ENCODE measurements at regions not wholly inside any gene's neighbourhood (a gene's known extent, or its start where the extent isn't known, plus 50 kb on each side); places are given as distances from the start of the nearest gene placed in this dataset.

DNA sequence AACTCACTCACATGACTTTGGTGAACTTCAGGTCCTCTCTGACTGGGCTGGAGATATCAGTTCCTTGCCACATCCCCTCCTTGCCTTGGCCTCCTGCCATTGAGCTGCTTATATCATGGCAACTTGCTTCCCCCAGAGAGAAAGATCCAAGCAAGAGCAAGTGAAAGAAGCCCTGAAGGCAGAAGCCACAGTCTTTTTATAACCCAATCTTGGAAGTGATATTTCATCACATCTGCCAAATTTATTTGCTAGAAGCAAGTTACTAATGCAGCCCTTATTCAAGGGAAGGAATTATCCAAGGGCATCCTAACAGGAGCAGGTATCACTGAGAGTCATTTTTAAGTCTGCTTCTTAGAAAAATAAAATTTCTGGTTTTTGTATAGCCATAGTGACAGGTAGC, 127.8 kb downstream of the SLC38A4 start:
- Histone ChIP-seq H2AFZ (ENCODE audit: low read length) (no peak overlapping the region), H3K36me3 (ENCODE audit: control insufficient read depth in 2 of 4, insufficient read depth in 4 of 4, low read length in 3 of 4) (no peaks in the 10 kb centered on the region; a peak in 1 of 8 replicates), H2BK12ac (ENCODE audit: low read depth, low read length) (no peak overlapping the region), H3K9ac (replicated peaks in 1 of 4; ENCODE audit: extremely low read depth in 1 of 4, low read depth in 3 of 4, low read length in 3 of 4) (no peak overlapping the region), H3K23me2 (ENCODE audit: low read depth, low read length) (no peaks in the 10 kb centered on the region), H3K23ac (ENCODE audit: insufficient read length) (no peak overlapping the region), H2BK20ac (ENCODE audit: low read length) (no peak overlapping the region), H3K18ac (ENCODE audit: extremely low read depth, low read length) (no peak overlapping the region), H3K27me3 (replicated peaks in 1 of 4; ENCODE audit: control insufficient read depth in 3 of 4, extremely low read depth in 1 of 4, insufficient read depth in 3 of 4, low read length in 3 of 4) (no peaks in the 10 kb centered on the region), H3K9me3 (ENCODE audit: insufficient read depth in 2 of 2, low read depth in 1 of 2, low read length in 1 of 2) (0 out of 4 replicates have a peak, but pooled peaks cover 3% of the 10 kb centered on the region in 2 experiments), H3K56ac (replicated peaks; ENCODE audit: insufficient read length, low read depth, low read length) (no peak overlapping the region), H3K4ac (replicated peaks; ENCODE audit: insufficient read length, low read depth, low read length) (no peak overlapping the region), H3K4me2 (ENCODE audit: insufficient read depth in 1 of 2, low read depth in 2 of 2, low read length in 2 of 2) (no peak overlapping the region), H2BK5ac (ENCODE audit: low read depth, low read length) (no peak overlapping the region), H2BK120ac (replicated peaks; ENCODE audit: low read depth, low read length) (no peak overlapping the region), H3K4me1 (replicated peaks in 1 of 4; ENCODE audit: control insufficient read depth in 3 of 4, insufficient read depth in 4 of 4, low read length in 3 of 4) (no peaks in the 10 kb centered on the region), H4K91ac (replicated peaks; ENCODE audit: insufficient read length, low read length) (no peak overlapping the region), H2BK15ac (ENCODE audit: low read length) (no peak overlapping the region), H3K27ac (ENCODE audit: low read depth, low read length) (no peak overlapping the region), H3K14ac (ENCODE audit: insufficient read length) (no peak overlapping the region), H4K5ac (ENCODE audit: insufficient read length, low read depth, low read length) (no peak overlapping the region), H3K79me2 (ENCODE audit: control insufficient read depth in 1 of 2, insufficient read depth in 2 of 2, low read length in 2 of 2) (no peaks in the 10 kb centered on the region), H4K20me1 (replicated peaks in 1 of 2; ENCODE audit: control insufficient read depth in 1 of 2, insufficient read depth in 2 of 2, low read length in 2 of 2) (no peaks in the 10 kb centered on the region), H3K4me3 (ENCODE audit: extremely low read depth in 1 of 4, insufficient read depth in 2 of 4, low read depth in 3 of 4, low read length in 4 of 4) (no peak overlapping the region), H3K79me1 (ENCODE audit: low read depth, low read length) (no peaks in the 10 kb centered on the region), H4K8ac (ENCODE audit: extremely low read depth, insufficient read depth, low read length) (no peak overlapping the region), H2AK5ac (ENCODE audit: low read depth, low read length) (no peak overlapping the region)
- DNase-seq (ENCODE audit: low read depth in 1 of 2, low spot score in 2 of 2) (no peak), FAIRE-seq (no peak)
- POLR2A ChIA-PET (ENCODE audit: partially characterized antibody), result no interaction called here
- CTCF ChIA-PET (ENCODE audit: partially characterized antibody), result interaction anchor here (2.0 kb wide), 1 partner anchor 21 kb away, joined by 6 read pairs; no protein-coding TSS in a partner anchor
- no peak for TF ChIP-seq JUND (IDR thresholded peaks at IDR 0.05; ENCODE audit: low read length)
- no peak for TF ChIP-seq EGR1 (IDR thresholded peaks at IDR 0.05; ENCODE audit: borderline replicate concordance, low read depth, low read length)
- no peak for TF ChIP-seq RBBP5 (IDR thresholded peaks at IDR 0.05; ENCODE audit: borderline replicate concordance, low read depth, low read length)
- TF ChIP-seq TAF1 (IDR thresholded peaks at IDR 0.05; ENCODE audit: low read depth, low read length), result no peak
- no peak for TF ChIP-seq EP300 (IDR thresholded peaks at IDR 0.05; ENCODE audit: borderline replicate concordance in 1 of 2, low read depth in 2 of 2, low read length in 2 of 2)
- no peak for TF ChIP-seq RXRA (IDR thresholded peaks at IDR 0.05; ENCODE audit: insufficient read depth, low read depth, low read length)
- no peak for TF ChIP-seq CREB1 (IDR thresholded peaks at IDR 0.05)
- TF ChIP-seq KDM5A (IDR thresholded peaks at IDR 0.05; ENCODE audit: low read length), result no peak
- no peak for TF ChIP-seq POLR2AphosphoS5 (IDR thresholded peaks at IDR 0.05; ENCODE audit: low read depth, low read length)
- no peak for TF ChIP-seq SP2 (IDR thresholded peaks at IDR 0.05; ENCODE audit: low read length)
- no peak for TF ChIP-seq HDAC2 (IDR thresholded peaks at IDR 0.05; ENCODE audit: borderline replicate concordance in 1 of 2, low read depth in 2 of 2, low read length in 2 of 2)
- TF ChIP-seq NRF1 (IDR thresholded peaks at IDR 0.05; ENCODE audit: low read depth, low read length), result no peak
- no peak for TF ChIP-seq TCF12 (IDR thresholded peaks at IDR 0.05; ENCODE audit: low read depth, low read length)
- TF ChIP-seq CBX5 (IDR thresholded peaks at IDR 0.05; ENCODE audit: low read depth, low read length), result no peak
- no peak for TF ChIP-seq SIX5 (IDR thresholded peaks at IDR 0.05; ENCODE audit: low read depth, low read length)
